D721Med (cell line): ENCODE measurements at regions not wholly inside any gene's neighbourhood (a gene's known extent, or its start where the extent isn't known, plus 50 kb on each side); places are given as distances from the start of the nearest gene placed in this dataset.
"Not testable (repeated sequence)": the region's sequence is repeated elsewhere in the genome, so short reads cannot be mapped to it uniquely, and the experiment has no call there.

ENCODE experiments used
- DNase-seq: peaks from one replicate; pipeline ENCODE4 v3.0.0; 2011; ENCODE audit warnings: low spot score; ENCODE audit not compliant: insufficient read length
- FAIRE-seq: peaks from 2 replicates; lab custom pipeline; 2011; peaks lifted over from hg19 to GRCh38; lab: Jason Lieb, UNC
- TF ChIP-seq, protein P1 (sequence below): IDR thresholded peaks from 2 replicates; pipeline ENCODE4 v1.5.1; 2012; ENCODE audit warnings: mild to moderate bottlenecking, control low read depth; ENCODE audit not compliant: insufficient read depth; ENCODE audit errors: missing control alignments

DNA sequence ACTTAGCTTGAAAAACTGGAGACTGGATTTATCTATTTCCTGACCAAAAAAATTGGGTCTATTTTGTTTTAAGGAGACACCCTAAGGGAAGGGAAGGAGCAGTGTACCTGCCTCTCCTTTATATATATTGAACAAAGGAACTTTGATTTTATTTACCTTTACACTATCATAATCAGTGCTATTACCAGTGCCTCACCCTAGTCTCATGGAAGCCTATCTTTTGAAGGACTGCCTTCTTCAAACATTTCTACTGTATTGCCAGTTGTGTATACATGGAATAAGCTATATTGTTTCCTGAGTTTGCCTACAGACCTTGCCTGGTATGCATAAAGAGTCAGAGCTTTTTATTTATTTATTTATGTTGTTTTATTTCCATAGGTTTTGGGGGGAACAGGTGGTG lies 124.9 kb downstream of the UTRN start:
- TF ChIP-seq, protein P1, sequence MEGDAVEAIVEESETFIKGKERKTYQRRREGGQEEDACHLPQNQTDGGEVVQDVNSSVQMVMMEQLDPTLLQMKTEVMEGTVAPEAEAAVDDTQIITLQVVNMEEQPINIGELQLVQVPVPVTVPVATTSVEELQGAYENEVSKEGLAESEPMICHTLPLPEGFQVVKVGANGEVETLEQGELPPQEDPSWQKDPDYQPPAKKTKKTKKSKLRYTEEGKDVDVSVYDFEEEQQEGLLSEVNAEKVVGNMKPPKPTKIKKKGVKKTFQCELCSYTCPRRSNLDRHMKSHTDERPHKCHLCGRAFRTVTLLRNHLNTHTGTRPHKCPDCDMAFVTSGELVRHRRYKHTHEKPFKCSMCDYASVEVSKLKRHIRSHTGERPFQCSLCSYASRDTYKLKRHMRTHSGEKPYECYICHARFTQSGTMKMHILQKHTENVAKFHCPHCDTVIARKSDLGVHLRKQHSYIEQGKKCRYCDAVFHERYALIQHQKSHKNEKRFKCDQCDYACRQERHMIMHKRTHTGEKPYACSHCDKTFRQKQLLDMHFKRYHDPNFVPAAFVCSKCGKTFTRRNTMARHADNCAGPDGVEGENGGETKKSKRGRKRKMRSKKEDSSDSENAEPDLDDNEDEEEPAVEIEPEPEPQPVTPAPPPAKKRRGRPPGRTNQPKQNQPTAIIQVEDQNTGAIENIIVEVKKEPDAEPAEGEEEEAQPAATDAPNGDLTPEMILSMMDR, result no peak
- no peak for DNase-seq
- FAIRE-seq, result no peak

DNA sequence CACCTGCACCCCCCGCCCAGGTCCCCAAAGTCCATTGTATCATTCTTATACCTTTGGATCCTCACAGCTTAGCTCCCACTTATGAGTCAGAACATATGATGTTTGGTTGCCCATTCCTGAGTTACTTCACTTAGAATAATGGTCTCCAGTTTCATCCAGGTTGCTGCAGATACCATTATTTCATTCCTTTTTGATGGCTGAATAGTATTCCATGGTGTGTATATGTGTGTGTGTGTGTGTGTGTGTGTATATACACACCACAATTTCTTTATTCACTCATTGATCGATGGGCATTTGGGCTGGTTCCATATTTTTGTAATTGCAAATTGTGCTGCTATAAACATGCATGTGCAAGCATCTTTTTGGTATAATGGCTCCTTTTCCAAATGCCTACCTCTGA lies 125.4 kb downstream of the UTRN start:
- not testable (repeated sequence) for FAIRE-seq, DNase-seq

DNA sequence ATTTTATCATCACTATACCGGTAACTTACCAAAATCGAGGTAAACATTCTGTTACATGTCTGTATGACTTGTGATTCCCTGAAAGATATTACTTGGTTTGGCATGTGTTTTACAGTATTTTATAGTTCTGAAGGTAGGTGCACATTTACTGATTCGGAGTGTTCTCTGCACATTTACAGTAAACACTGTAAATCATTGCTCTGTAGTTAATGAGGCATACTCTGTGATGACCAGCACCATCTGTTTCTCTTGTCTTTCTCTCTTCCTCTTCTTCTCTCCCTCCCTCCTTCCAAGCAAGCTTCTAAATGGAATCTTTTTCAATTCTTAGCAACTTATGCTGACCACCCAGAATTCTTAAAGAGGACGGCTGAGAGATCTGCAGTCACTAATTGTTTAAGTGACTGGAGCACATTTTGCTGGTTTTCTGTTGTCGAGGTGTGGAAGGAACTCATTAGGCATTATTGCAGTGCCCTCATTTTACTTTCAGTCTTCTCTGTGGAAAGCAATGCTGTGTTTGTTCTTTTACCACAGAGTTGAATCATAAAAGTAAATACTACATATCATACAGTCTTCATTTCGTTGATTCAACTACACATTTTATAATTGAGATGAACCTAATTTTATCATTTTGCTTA lies 126.5 kb downstream of the UTRN start:
- no peak for FAIRE-seq
- TF ChIP-seq, protein P1, result no peak
- no peak for DNase-seq

- TF ChIP-seq, protein P1, result no peak
- FAIRE-seq (no peak), DNase-seq (no peak)
Measured at GRCh38 chr6:144413418-144413817, 128.3 kb downstream of the UTRN start.

GRCh38 chr6:144415014-144415413 lies 129.9 kb downstream of the UTRN start:
- TF ChIP-seq, protein P1, result no peak
- DNase-seq (no peak), FAIRE-seq (no peak)

- TF ChIP-seq, protein P1, result no peak
- DNase-seq (no peak), FAIRE-seq (no peak)
Measured at GRCh38 chr6:144415835-144416237, 130.7 kb downstream of the UTRN start.

- DNase-seq, result no peak
- TF ChIP-seq, protein P1, result no peak
- FAIRE-seq, result no peak
Measured at GRCh38 chr6:144416244-144416643, 131.1 kb downstream of the UTRN start.
